ENCODE measurements at regions not wholly inside any gene's neighbourhood (a gene's known extent, or its start where the extent isn't known, plus 50 kb on each side); places are given as distances from the start of the nearest gene placed in this dataset.
A peak's percentile ranks its signal among the peaks of the same experiment; 100 is the strongest.

- Histone ChIP-seq H3K27me3 (ENCODE audit: insufficient read depth, low read length) (peaks cover 3% of the 10 kb centered on the region), H3K4me1 (ENCODE audit: insufficient read depth, low read length) (peaks cover 23% of the 10 kb centered on the region), H3K36me3 (ENCODE audit: insufficient read depth, low read length) (no peaks in the 10 kb centered on the region), H3K79me2 (ENCODE audit: insufficient read depth, low read length) (no peaks in the 10 kb centered on the region), H3K27ac (ENCODE audit: low read depth, low read length) (no peak overlapping the region), H2AFZ (ENCODE audit: low read depth, low read length) (no peak overlapping the region), H3K4me3 (ENCODE audit: insufficient read depth, low read depth, low read length) (no peak overlapping the region), H3K9ac (ENCODE audit: low read length) (no peak overlapping the region), H3K4me2 (ENCODE audit: low read length) (no peak overlapping the region), H3K9me3 (ENCODE audit: insufficient read depth, low read depth, low read length) (no peaks in the 10 kb centered on the region), H4K20me1 (ENCODE audit: insufficient read depth, low read length) (no peaks in the 10 kb centered on the region)
- H3K27ac Mint-ChIP-seq (ENCODE audit: unreplicated experiment): no peak overlapping the region
- H3K9me3 Mint-ChIP-seq (ENCODE audit: unreplicated experiment): peaks cover 15% of the 10 kb centered on the region
- DNase-seq (ENCODE audit: low read depth) (no peak), FAIRE-seq (no peak)
- no peak overlapping the region for H3K4me3 Mint-ChIP-seq (ENCODE audit: unreplicated experiment)
- H3K36me3 Mint-ChIP-seq (ENCODE audit: low read depth, unreplicated experiment): peaks cover 2% of the 10 kb centered on the region
- TF ChIP-seq CTCF (IDR thresholded peaks at IDR 0.05; ENCODE audit: insufficient read depth, low read depth, low read length) (no peak), EZH2 (IDR thresholded peaks at IDR 0.05; ENCODE audit: insufficient read depth, low read length) (no peak)
- H3K4me1 Mint-ChIP-seq (ENCODE audit: low read depth, unreplicated experiment): peaks cover 23% of the 10 kb centered on the region
- H3K27me3 Mint-ChIP-seq (ENCODE audit: low read depth, unreplicated experiment): peaks cover 5% of the 10 kb centered on the region
These were observed 245.5 kb downstream of the AUH start for GRCh38 chr9:91116211-91116610.

- Histone ChIP-seq H3K79me2 (ENCODE audit: insufficient read depth, low read length) (no peaks in the 10 kb centered on the region), H3K27ac (ENCODE audit: low read depth, low read length) (no peak overlapping the region), H3K36me3 (ENCODE audit: insufficient read depth, low read length) (no peaks in the 10 kb centered on the region), H3K9me3 (ENCODE audit: insufficient read depth, low read depth, low read length) (no peaks in the 10 kb centered on the region), H3K27me3 (ENCODE audit: insufficient read depth, low read length) (peaks cover 3% of the 10 kb centered on the region), H2AFZ (ENCODE audit: low read depth, low read length) (no peak overlapping the region), H3K9ac (ENCODE audit: low read length) (no peak overlapping the region), H3K4me3 (ENCODE audit: insufficient read depth, low read depth, low read length) (no peak overlapping the region), H3K4me2 (ENCODE audit: low read length) (no peak overlapping the region), H3K4me1 (ENCODE audit: insufficient read depth, low read length) (peaks cover 23% of the 10 kb centered on the region), H4K20me1 (ENCODE audit: insufficient read depth, low read length) (no peaks in the 10 kb centered on the region)
- no peak for DNase-seq (ENCODE audit: low read depth)
- H3K9me3 Mint-ChIP-seq (ENCODE audit: unreplicated experiment): peaks cover 15% of the 10 kb centered on the region
- H3K4me3 Mint-ChIP-seq (ENCODE audit: unreplicated experiment): no peak overlapping the region
- FAIRE-seq: no peak
- TF ChIP-seq EZH2 (IDR thresholded peaks at IDR 0.05; ENCODE audit: insufficient read depth, low read length): no peak
- TF ChIP-seq CTCF (IDR thresholded peaks at IDR 0.05; ENCODE audit: insufficient read depth, low read depth, low read length): no peak
- peaks cover 2% of the 10 kb centered on the region for H3K36me3 Mint-ChIP-seq (ENCODE audit: low read depth, unreplicated experiment)
- peaks cover 5% of the 10 kb centered on the region for H3K27me3 Mint-ChIP-seq (ENCODE audit: low read depth, unreplicated experiment)
- peaks cover 23% of the 10 kb centered on the region for H3K4me1 Mint-ChIP-seq (ENCODE audit: low read depth, unreplicated experiment)
- no peak overlapping the region for H3K27ac Mint-ChIP-seq (ENCODE audit: unreplicated experiment)
These were observed 245.0 kb downstream of the AUH start for GRCh38 chr9:91116711-91117110.

GRCh38 chr9:91117474-91117891, 244.2 kb downstream of the AUH start:
- peaks cover 13% of the 10 kb centered on the region for H3K9me3 Mint-ChIP-seq (ENCODE audit: unreplicated experiment)
- peaks cover 23% of the 10 kb centered on the region for H3K4me1 Mint-ChIP-seq (ENCODE audit: low read depth, unreplicated experiment)
- Histone ChIP-seq H3K9me3 (ENCODE audit: insufficient read depth, low read depth, low read length) (no peaks in the 10 kb centered on the region), H4K20me1 (ENCODE audit: insufficient read depth, low read length) (no peaks in the 10 kb centered on the region), H3K4me2 (ENCODE audit: low read length) (peak overlapping the region; percentile 79), H3K79me2 (ENCODE audit: insufficient read depth, low read length) (no peaks in the 10 kb centered on the region), H3K4me1 (ENCODE audit: insufficient read depth, low read length) (peaks cover 23% of the 10 kb centered on the region), H3K27me3 (ENCODE audit: insufficient read depth, low read length) (peaks cover 3% of the 10 kb centered on the region), H2AFZ (ENCODE audit: low read depth, low read length) (peak overlapping the region; percentile 72), H3K9ac (ENCODE audit: low read length) (peak overlapping the region; percentile 45), H3K36me3 (ENCODE audit: insufficient read depth, low read length) (no peaks in the 10 kb centered on the region), H3K4me3 (ENCODE audit: insufficient read depth, low read depth, low read length) (no peak overlapping the region), H3K27ac (ENCODE audit: low read depth, low read length) (no peak overlapping the region)
- no peak for DNase-seq (ENCODE audit: low read depth)
- TF ChIP-seq CTCF (IDR thresholded peaks at IDR 0.05; ENCODE audit: insufficient read depth, low read depth, low read length) (no peak), EZH2 (IDR thresholded peaks at IDR 0.05; ENCODE audit: insufficient read depth, low read length) (no peak)
- no peak for FAIRE-seq
- H3K27me3 Mint-ChIP-seq (ENCODE audit: low read depth, unreplicated experiment): peaks cover 5% of the 10 kb centered on the region
- H3K27ac Mint-ChIP-seq (ENCODE audit: unreplicated experiment): no peak overlapping the region
- no peak overlapping the region for H3K4me3 Mint-ChIP-seq (ENCODE audit: unreplicated experiment)
- H3K36me3 Mint-ChIP-seq (ENCODE audit: low read depth, unreplicated experiment): peaks cover 2% of the 10 kb centered on the region

Measured in astrocyte (in vitro differentiated cells and primary cell).